SH-SY5Y (cell line): ENCODE measurements at regions not wholly inside any gene's neighbourhood (a gene's known extent, or its start where the extent isn't known, plus 50 kb on each side); places are given as distances from the start of the nearest gene placed in this dataset.

ENCODE experiments used
- GATA2 ChIP-seq: IDR thresholded peaks from 2 replicates; pipeline ENCODE4 v1.6.1; 2011; ENCODE audit warnings: mild to moderate bottlenecking, low read depth, low read length
- GATA3 ChIP-seq: IDR thresholded peaks from 2 replicates; pipeline ENCODE4 v1.6.1; 2011; ENCODE audit warnings: low read depth, mild to moderate bottlenecking, low read length, moderate library complexity

DNA sequence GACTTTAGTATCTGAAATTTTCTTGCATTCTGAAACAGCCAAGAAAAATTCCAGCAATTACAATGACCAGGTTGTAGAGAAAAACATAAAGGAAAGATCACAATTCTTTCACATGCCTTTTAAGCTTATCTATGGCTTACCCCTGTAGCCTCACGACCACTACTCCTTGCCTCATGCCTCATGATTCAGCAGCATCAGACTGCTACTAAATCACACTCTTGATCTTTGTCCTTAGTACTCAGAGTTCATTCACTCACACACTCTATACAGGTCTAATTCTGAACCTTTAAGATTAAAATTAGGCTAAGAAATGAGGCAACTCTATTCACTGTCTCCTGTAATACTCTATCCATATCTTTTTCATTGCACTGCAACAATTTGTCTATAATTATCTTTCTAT is 415.1 kb downstream of the MLLT3 start:
- TF ChIP-seq GATA3 (no peak), GATA2 (no peak)
